GM18907 (cell line): ENCODE measurements at regions not wholly inside any gene's neighbourhood (a gene's known extent, or its start where the extent isn't known, plus 50 kb on each side); places are given as distances from the start of the nearest gene placed in this dataset.
"Not testable (repeated sequence)": the region's sequence is repeated elsewhere in the genome, so short reads cannot be mapped to it uniquely, and the experiment has no call there.

ENCODE experiments used
- ATAC-seq: cut with Tn5 transposase; IDR thresholded peaks from one replicate; pipeline ENCODE4 v1.9.1; 2021; ENCODE audit warnings: mild to moderate bottlenecking, moderate library complexity; ENCODE audit not compliant: unreplicated experiment

DNA sequence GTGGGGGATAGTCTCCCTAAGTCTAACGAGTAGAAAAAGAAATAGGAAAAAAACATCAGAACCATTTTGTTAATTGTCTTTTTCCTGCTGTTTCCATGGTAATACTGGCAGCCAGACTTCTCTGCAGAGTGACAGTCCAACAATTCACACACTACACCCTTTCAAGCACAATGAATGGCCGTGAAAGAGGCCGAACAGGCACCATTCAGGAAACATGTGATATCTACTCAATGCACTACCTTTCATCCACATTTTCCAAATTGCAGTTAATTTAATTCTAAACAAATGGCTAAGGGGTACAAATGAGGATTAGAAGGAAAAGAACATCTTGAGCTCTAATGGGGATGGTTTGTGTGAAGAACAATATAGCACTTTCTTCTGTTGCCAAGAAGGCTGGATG lies 358.5 kb upstream of the ANKRD30A start:
- no peak for ATAC-seq

GRCh38 chr10:36766415-36766810 lies 359.0 kb upstream of the ANKRD30A start:
- no peak for ATAC-seq

DNA sequence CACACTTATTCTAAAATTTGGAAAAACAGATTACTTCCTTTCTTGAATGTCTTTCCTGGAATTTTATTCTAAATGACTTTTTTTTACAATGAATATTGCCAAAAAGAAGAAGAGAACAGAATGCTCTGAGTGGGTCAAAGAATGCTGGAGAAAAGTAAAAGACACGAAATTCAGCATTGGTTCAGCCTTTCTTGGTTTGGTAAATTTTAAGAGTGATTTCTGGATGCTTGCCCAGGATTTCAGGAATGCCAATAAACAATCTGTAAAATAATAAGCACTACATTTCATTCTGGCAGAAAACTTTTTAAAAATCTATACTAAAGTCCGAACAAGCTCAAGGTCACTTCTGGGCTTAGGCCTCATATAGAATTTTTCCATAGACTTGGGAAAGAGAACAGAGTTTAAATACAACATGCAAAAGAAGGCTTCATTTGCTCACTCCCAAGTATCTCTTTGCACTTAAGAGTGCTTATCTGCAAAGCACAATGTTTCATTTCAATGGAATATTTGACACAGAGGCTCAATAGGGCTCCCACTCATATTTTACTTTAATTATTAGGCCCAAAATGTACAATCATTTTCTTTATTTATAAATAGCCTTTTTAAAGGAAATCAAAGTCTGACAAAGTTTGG lies 359.5 kb upstream of the ANKRD30A start:
- no peak for ATAC-seq

GRCh38 chr10:36764823-36765222 lies 360.6 kb upstream of the ANKRD30A start:
- no peak for ATAC-seq

DNA sequence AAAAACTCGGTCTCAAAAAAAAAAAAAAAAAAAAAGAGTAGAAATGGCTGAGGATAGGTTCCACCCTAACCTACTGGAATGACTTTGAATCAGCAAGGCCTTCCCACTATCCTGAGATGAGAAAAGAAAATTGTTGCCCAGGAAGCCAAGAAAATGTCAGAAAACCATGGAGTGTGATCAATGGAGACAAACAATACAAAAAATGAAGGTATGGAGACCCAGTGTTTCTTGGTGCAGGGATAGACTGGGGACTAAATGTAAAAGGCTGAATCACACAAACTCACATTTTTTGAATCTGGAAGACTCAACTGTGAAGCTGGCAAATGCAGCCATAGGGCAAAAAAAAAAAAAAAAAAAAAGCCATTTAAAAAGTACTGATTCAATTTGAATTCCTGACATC lies 364.3 kb upstream of the ANKRD30A start:
- ATAC-seq, result no peak

GRCh38 chr10:36759141-36759805 lies 366.1 kb upstream of the ANKRD30A start:
- no peak for ATAC-seq

GRCh38 chr10:36748128-36748871 lies 377.1 kb upstream of the ANKRD30A start:
- no peak for ATAC-seq

DNA sequence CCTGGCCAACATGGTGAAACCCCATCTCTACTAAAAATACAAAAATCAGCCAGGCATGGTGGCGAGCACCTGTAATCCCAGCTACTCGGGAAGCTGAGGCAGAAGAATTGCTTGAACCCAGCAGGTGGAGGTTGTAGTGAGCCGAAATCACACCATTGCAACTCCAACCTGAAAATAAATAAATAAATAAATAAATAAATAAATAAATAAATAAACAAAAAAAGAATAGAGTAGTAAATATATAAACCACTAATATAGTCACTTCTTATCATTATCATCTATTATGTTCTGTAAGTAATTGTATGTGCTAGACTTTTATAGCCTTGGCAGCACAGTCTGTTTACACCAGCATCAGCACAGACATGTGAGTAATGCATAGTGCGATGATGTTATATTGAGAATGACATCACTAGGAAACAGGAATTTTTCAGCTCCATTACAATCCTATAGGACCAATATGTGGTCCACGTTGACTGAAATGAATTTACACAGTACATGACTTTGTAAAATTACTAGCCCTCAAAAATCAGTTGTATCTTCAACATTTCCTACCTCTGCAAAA lies 385.4 kb upstream of the ANKRD30A start:
- ATAC-seq, result no peak

DNA sequence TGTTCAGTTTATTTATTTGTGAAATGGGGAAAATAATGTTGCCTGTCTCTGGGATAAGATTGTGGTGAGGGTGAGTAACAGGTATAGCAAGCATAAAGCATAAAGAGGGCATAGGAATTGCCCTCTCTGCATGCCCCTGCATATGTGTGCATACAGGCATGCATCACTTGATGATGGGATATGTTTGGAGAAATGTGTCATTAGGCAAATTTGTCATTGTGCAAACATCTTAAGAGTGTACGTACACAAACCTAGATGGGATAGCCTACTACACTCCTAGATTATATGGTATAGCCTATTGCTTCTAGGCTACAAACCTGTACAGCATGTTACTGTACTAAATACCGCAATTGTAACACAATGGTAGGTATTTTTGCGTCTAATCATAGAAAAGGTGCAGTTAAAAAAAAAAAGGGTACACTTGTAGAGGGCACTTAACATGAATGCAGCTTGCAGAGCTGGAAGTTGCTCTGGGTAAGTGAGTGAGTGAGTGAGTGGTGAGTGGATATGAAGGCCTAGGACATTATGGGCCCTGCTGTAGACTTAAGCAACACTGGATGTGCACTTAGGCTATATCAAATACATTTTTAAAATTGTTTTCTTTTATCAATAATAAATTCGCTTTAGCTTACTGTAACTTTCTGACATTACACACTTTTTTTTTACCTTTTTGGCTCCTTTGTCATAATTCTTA lies 386.5 kb upstream of the ANKRD30A start:
- no peak for ATAC-seq

DNA sequence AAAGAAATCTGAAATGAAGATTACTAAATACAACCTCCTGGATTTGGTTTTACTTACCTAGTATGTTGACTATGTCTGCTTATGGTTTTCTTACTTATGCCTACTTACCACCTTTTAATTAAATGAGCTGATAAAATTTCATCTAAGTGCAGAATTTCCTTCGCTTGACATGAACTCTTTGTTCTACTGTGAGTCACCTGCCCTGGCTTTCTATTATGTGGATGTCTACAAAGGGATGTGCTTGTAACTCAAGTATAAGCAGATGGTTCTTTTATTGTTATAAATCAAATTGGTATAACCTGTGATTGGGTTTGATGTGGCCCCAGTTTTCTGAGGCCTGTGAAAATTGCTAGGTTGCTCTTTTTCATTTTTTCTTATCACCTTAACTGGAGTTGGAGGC lies 389.1 kb upstream of the ANKRD30A start:
- no peak for ATAC-seq

DNA sequence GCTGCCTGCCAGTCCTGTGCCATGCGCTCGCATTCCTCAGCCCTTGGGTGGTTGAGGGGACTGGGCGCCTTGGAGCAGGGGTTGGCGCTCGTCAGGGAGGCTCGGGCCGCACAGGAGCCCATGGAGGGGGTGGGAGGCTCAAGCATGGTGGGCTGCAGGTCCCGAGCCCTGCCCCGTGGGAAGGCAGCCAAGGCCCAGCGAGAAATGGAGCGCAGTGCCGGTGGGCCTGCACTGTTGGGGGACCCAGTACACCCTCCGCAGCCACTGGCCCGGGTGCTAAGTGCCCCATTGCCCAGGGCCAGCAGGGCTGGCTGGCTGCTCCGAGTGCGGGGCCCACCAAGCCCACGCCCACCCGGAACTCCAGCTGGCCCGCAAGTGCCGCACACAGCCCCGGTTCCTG lies 390.8 kb upstream of the ANKRD30A start:
- ATAC-seq, result not testable (repeated sequence)

DNA sequence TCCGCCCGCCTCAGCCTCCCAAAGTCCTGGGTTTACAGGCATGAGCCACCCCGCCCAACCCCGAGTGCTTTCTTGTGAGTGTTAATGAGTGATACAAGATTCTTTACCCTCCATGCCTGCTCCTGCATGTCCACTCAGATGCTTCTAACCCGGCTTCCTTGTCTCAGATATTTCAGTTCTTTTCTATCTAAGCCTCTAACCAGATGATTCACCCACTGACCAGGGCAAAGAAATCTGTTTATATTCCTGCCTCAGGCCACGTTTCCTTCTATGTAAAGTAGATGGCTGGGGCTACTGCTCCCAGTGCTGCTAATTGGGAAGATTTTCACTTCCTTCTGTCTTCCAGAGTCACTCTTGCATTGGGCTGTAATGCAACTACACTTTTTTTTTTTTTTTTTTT lies 395.1 kb upstream of the ANKRD30A start:
- ATAC-seq, result no peak

GRCh38 chr10:36728626-36729025 lies 396.8 kb upstream of the ANKRD30A start:
- no peak for ATAC-seq

- no peak for ATAC-seq
These were observed 399.5 kb upstream of the ANKRD30A start for GRCh38 chr10:36725581-36726520.

- no peak for ATAC-seq
These were observed 402.6 kb upstream of the ANKRD30A start for GRCh38 chr10:36722777-36723176.

GRCh38 chr10:36721871-36722270 lies 403.5 kb upstream of the ANKRD30A start:
- no peak for ATAC-seq

DNA sequence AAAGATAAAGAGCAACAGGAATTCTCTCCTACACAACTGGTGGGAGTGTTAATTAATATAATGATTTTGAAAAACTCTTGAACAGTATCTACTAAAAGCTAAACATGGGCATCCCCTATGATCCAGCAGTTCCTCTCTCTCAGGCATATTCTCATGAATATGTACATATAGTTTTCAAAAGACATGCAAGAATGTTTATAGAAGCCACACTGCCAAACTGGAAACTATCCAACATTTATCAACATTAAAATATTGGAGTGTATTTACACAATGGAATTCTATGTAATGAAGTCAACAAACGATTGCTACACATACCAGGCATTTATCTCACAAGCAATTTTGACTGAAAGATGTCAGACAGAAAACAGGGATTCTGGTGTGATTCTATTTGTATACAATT lies 404.5 kb upstream of the ANKRD30A start:
- no peak for ATAC-seq

DNA sequence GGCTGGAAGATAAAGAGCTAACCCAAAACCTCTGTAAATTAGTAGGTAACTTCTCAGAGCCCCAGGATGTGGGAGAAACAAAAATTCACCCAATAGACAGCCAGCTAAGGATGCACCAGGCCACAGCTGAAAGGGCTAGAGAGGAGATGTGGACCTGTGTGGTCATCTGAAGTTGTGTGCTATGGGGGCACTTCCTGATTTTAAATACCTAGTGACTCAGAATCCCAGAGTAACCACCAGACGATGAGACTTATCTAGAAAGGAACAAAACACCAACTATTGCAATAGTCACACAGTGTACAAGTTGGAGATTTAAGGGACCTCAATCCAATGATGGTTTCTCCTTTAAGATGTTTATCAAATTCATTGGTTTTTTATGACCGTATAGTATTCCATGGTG lies 408.3 kb upstream of the ANKRD30A start:
- no peak for ATAC-seq

DNA sequence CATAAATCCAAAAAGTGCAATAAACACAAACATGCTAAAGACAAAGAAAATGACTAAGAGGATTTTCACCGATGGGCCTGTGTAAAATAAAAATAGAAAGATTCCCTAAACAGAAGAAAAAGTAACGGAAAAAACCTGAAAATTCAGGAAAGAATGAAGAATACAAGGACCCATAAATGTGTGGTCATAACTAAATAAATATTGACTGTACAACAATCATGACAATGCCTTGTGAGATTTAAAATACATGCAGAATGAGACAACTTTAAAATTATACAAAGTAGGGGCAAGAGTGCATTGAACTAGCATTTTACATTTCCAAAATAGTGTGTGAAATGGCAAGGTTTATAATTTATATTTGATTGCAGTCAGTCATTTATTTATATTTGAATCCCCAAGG lies 409.1 kb upstream of the ANKRD30A start:
- ATAC-seq, result no peak

DNA sequence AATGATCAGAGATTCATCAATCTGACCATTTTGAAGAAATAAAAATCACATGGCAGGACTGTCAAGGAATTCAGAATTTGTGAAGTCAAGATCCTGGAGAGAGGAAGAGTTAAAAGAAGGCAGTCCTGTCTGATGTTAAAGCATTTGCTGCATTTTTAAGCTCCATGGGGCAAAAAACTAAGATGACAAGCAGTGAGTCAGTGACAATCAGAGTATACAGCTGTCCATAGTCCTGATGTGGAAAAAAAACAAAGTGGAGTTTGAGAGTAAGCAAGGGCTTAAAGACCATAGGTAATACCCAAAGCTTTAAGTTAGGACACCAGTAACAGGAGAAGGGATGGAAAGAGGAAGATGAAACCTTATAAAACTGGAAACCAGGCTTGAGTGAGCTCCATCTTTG lies 412.7 kb upstream of the ANKRD30A start:
- ATAC-seq, result no peak
